GM21576 (cell line): ENCODE measurements at regions not wholly inside any gene's neighbourhood (a gene's known extent, or its start where the extent isn't known, plus 50 kb on each side); places are given as distances from the start of the nearest gene placed in this dataset.

ENCODE experiments used
- ATAC-seq: cut with Tn5 transposase; IDR thresholded peaks from one replicate; pipeline ENCODE4 v1.9.1; 2021; ENCODE audit warnings: mild to moderate bottlenecking, moderate library complexity; ENCODE audit not compliant: unreplicated experiment

GRCh38 chr4:26133840-26134239 lies 187.0 kb upstream of the RBPJ start:
- no peak for ATAC-seq

- no peak for ATAC-seq
These were observed 185.5 kb upstream of the RBPJ start for GRCh38 chr4:26135331-26135730.

- ATAC-seq = no peak
These were observed 184.2 kb upstream of the RBPJ start for GRCh38 chr4:26136615-26137014.

- no peak for ATAC-seq
These were observed 183.5 kb upstream of the RBPJ start for GRCh38 chr4:26137288-26137687.

GRCh38 chr4:26139310-26139924 lies 181.4 kb upstream of the RBPJ start:
- ATAC-seq = no peak

- no peak for ATAC-seq
These were observed 180.5 kb upstream of the RBPJ start for GRCh38 chr4:26140150-26140898.

GRCh38 chr4:26141051-26141721 lies 179.6 kb upstream of the RBPJ start:
- no peak for ATAC-seq

- peak; percentile 58 for ATAC-seq
These were observed 178.7 kb upstream of the RBPJ start for GRCh38 chr4:26141911-26142638.

GRCh38 chr4:26144526-26145155 lies 176.2 kb upstream of the RBPJ start:
- no peak for ATAC-seq

GRCh38 chr4:26145212-26145611 lies 175.6 kb upstream of the RBPJ start:
- no peak for ATAC-seq

- no peak for ATAC-seq
These were observed 171.9 kb upstream of the RBPJ start for GRCh38 chr4:26148927-26149326.

- no peak for ATAC-seq
These were observed 169.9 kb upstream of the RBPJ start for GRCh38 chr4:26150948-26151347.

GRCh38 chr4:26151615-26152014 lies 169.2 kb upstream of the RBPJ start:
- ATAC-seq = no peak

GRCh38 chr4:26152056-26152455 lies 168.8 kb upstream of the RBPJ start:
- ATAC-seq = no peak

- no peak for ATAC-seq
These were observed 163.3 kb upstream of the RBPJ start for GRCh38 chr4:26157541-26157940.

GRCh38 chr4:26160591-26160990 lies 160.2 kb upstream of the RBPJ start:
- ATAC-seq = no peak

GRCh38 chr4:26161030-26161824 lies 159.6 kb upstream of the RBPJ start:
- ATAC-seq = no peak

GRCh38 chr4:26162101-26162500 lies 158.7 kb upstream of the RBPJ start:
- no peak for ATAC-seq

- no peak for ATAC-seq
These were observed 157.1 kb upstream of the RBPJ start for GRCh38 chr4:26163425-26164362.
